AG09319 (cell line): ENCODE measurements at regions not wholly inside any gene's neighbourhood (a gene's known extent, or its start where the extent isn't known, plus 50 kb on each side); places are given as distances from the start of the nearest gene placed in this dataset.
"Not testable (repeated sequence)": the region's sequence is repeated elsewhere in the genome, so short reads cannot be mapped to it uniquely, and the experiment has no call there.

Experiments used
- DNase-seq: peaks from one replicate; pipeline ENCODE4 v3.0.0-alpha.2; 2010; ENCODE audit warnings: low read depth; ENCODE audit errors: extremely low read depth
- TF ChIP-seq, protein P1 (sequence below): IDR thresholded peaks from 2 replicates; pipeline ENCODE4 v1.5.1; 2011; ENCODE audit warnings: low read depth, mild to moderate bottlenecking, inconsistent platforms, low read length, moderate library complexity

GRCh38 chr4:162978398-162978797, 188.3 kb downstream of the NAF1 start:
- TF ChIP-seq, protein P1, sequence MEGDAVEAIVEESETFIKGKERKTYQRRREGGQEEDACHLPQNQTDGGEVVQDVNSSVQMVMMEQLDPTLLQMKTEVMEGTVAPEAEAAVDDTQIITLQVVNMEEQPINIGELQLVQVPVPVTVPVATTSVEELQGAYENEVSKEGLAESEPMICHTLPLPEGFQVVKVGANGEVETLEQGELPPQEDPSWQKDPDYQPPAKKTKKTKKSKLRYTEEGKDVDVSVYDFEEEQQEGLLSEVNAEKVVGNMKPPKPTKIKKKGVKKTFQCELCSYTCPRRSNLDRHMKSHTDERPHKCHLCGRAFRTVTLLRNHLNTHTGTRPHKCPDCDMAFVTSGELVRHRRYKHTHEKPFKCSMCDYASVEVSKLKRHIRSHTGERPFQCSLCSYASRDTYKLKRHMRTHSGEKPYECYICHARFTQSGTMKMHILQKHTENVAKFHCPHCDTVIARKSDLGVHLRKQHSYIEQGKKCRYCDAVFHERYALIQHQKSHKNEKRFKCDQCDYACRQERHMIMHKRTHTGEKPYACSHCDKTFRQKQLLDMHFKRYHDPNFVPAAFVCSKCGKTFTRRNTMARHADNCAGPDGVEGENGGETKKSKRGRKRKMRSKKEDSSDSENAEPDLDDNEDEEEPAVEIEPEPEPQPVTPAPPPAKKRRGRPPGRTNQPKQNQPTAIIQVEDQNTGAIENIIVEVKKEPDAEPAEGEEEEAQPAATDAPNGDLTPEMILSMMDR = no peak
- no peak for DNase-seq

GRCh38 chr4:162977788-162978187, 188.9 kb downstream of the NAF1 start:
- DNase-seq = no peak
- TF ChIP-seq, protein P1 = no peak

DNA sequence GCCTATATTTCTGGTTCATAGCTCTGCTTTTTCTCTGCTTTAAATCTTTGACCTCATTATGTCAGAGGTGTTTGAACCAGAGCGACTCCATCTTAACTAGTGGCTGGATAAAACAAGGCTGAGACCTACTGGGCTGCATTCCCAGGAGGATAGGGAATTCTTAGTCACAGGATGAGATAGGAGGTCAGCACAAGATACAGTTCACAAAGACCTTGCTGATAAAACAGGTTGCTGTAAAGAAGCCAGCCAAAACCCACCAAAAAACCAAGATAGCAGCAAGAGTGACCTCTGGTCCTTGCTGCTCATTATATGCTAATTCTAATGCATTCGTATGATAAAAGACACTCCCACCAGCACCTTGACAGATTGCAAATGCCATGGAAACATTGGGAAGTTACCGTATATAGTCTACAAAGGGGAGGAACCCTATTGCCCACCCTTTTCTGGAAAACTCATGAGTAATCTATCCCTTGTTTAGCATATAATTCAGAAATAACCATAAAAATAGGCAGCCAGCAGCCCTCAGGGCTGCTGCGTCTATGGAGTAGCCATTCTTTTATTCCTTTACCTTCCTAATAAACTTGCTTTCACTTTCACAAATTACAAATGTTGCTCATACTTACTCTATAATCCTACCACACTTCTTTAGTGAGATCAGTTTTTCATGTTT, 193.9 kb downstream of the NAF1 start:
- DNase-seq = no peak
- TF ChIP-seq, protein P1 = no peak

GRCh38 chr4:162969194-162969593, 197.5 kb downstream of the NAF1 start:
- TF ChIP-seq, protein P1 = no peak
- no peak for DNase-seq

DNA sequence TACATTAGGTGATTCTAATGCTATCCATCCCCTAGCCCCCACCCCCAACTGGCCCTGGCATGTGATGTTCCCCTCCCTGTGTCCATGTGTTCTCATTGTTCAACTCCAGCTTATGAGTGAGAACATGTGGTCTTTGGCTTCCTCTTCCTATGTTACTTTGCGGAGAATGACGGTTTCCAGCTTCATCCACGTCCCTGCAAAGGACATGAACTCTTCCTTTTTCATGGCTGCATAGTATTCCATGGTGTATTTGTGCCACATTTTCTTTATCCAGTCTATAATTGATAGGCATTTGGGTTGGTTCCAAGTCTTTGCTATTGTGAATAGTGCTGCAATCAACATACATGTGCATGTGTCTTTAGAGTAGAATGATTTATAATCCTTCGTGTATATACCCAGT, 200.7 kb downstream of the NAF1 start:
- not testable (repeated sequence) for DNase-seq

- TF ChIP-seq, protein P1 = no peak
- DNase-seq = no peak
Measured at GRCh38 chr4:162959046-162959445, 207.6 kb downstream of the NAF1 start.

DNA sequence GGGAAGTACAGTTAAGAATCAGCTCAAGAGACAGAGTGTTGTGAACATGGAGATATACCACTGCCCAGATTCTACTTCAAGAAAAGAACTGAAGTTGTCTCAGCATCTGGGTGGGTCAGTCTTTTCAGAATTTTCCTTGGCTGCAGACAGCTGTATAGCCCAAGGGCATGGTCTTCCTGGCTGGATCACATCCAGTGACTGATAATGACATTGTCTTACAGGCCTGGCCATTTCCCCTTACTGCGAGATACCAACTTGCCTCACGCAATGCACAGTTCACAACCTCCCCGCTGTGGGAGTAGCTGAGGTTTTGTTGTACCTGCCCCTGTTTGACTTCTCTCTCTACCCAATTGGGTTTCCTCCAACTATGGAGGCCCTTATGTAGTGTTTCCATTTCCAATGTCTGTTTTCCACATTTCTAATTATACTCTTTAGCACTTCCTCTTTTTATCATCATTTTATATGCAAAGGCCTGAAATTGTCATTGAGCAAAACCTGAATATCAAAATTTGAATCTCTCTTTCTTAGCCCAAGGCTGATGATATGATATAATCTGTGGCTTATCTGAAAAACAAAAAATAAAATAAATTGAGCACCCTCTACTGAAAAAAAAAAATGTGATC, 209.1 kb downstream of the NAF1 start:
- TF ChIP-seq, protein P1 = no peak

GRCh38 chr4:162954976-162955375, 211.7 kb downstream of the NAF1 start:
- TF ChIP-seq, protein P1 = no peak
- DNase-seq = no peak

More for the DNA sequence above, 209.1 kb downstream of the NAF1 start:
- DNase-seq = no peak
